ENCODE measurements at regions not wholly inside any gene's neighbourhood (a gene's known extent, or its start where the extent isn't known, plus 50 kb on each side); places are given as distances from the start of the nearest gene placed in this dataset.

GRCh38 chr3:148074946-148075345 is 622.8 kb upstream of the AGTR1 start:
- Histone ChIP-seq H3K9me2 (ENCODE audit: insufficient read depth) (no peaks in the 10 kb centered on the region), H3F3A (replicated peaks; ENCODE audit: low read depth) (no peaks in the 10 kb centered on the region), H3K79me2 (replicated peaks; ENCODE audit: insufficient read depth) (no peaks in the 10 kb centered on the region), H3K4me3 (no peak overlapping the region), H3K27ac (ENCODE audit: low read depth) (no peak overlapping the region), H3K4me1 (ENCODE audit: insufficient read depth) (no peaks in the 10 kb centered on the region), H2AFZ (no peak overlapping the region), H4K20me1 (replicated peaks; ENCODE audit: insufficient read depth) (no peaks in the 10 kb centered on the region), H3K36me3 (ENCODE audit: insufficient read depth) (no peaks in the 10 kb centered on the region), H3K27me3 (ENCODE audit: insufficient read depth) (no peaks in the 10 kb centered on the region), H3K4me2 (no peak overlapping the region)
- no peak overlapping the region for H3K27ac Mint-ChIP-seq
- DNase-seq (ENCODE audit: low spot score) (no peak), ATAC-seq (no peak)
- TF ChIP-seq REST (IDR thresholded peaks at IDR 0.05; ENCODE audit: unreplicated experiment), result no peak
- TF ChIP-seq ZNF462 (CRISPR knock-in tag; IDR thresholded peaks at IDR 0.05), result no peak
- no peak for TF ChIP-seq ETS1 (IDR thresholded peaks at IDR 0.05)
- no peak for TF ChIP-seq EZH2phosphoT487 (IDR thresholded peaks at IDR 0.05; ENCODE audit: unreplicated experiment)
- no peaks in the 10 kb centered on the region for H3K36me3 Mint-ChIP-seq (ENCODE audit: low read depth)
- no peak overlapping the region for H3K4me3 Mint-ChIP-seq
- H3K9me3 Mint-ChIP-seq, result no peaks in the 10 kb centered on the region
- peaks cover 4% of the 10 kb centered on the region; the same call in 1 of the 3 replicates for H3K4me1 Mint-ChIP-seq
- H3K27me3 Mint-ChIP-seq (ENCODE audit: insufficient read depth, low read depth, poor library complexity), result no peaks in the 10 kb centered on the region

Measured in GM23338 (cell line).